ENCODE measurements at regions not wholly inside any gene's neighbourhood (a gene's known extent, or its start where the extent isn't known, plus 50 kb on each side); places are given as distances from the start of the nearest gene placed in this dataset.
"Not testable (repeated sequence)": the region's sequence is repeated elsewhere in the genome, so short reads cannot be mapped to it uniquely, and the experiment has no call there.

DNA sequence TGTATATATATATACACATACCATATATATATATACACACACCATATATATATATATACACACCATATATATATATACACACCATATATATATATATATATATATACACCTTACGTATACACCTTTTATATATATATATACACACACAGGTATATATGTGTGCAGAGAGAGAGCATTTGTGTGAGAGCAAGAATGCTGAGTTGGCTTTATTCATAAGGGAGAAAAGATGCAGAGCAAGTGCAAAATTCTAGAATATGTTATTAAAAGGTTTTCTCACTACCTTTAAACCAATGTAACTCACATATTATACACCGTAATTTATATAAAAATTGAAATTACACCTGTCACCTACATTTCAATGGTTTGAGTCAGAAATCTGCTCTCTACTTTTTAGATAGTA, 107.2 kb upstream of the ALCAM start:
- in situ Hi-C loops (cut with HindIII; ENCODE audit: low sequenced_read_pairs), result no loop called here

DNA sequence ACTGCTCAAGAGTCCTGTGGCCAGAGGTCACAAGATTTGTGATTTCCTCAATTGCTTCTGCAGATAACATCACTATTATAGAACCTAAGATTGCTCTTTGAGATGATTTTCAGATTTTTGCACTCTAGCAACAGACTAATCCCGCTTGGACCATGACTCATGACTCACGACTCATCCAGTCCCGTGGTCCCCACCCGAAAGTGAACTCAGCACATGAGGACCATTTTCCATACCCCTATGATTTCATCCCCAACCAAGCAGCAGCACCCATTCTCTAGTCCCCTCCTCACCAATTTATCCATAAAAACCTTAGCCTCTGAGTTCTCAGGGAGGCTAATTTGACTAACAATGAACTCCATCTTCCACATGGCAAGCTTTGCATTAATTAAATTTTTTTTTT, 106.3 kb upstream of the ALCAM start:
- in situ Hi-C loops (cut with HindIII; ENCODE audit: low sequenced_read_pairs), result no loop called here

DNA sequence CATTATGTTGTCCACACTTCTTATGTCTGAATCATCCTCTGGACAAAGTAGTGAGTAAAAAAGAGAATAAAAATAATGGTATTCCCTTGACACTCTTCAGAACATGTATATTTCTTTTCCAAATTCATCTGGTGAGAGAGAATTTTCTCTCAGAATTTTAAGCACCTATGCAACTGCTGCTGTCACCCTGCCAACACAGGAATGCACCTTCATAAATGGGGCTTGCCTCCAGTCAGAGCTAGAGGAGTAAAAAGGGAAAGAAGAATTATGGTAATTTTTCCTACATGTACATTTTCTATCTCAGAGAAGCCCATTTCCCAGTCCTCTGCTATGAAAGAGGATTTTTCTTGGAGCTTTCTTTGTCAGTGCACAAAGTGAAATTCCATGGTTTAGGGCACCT, 92.2 kb upstream of the ALCAM start:
- in situ Hi-C loops (cut with HindIII; ENCODE audit: low sequenced_read_pairs), result no loop called here

DNA sequence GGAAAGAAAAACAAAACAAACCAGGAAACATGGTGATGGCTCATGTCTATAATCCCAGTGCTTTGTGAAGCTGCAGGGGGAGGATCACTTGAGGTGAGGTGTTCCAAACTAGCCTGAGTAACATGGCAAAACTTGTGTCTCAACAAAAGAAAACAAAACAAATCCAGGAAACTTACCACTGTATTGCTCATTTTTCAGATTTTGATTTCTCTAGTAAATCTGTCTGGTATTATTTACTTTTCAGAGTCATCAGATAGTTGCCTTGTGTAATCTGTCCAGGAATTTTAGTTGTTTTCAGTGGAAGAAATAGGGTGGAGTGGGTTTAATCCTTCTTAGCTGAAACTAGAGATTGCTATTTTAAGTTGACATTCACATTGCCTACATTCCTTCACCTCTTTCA, 91.8 kb upstream of the ALCAM start:
- in situ Hi-C loops (cut with HindIII; ENCODE audit: low sequenced_read_pairs), result no loop called here

DNA sequence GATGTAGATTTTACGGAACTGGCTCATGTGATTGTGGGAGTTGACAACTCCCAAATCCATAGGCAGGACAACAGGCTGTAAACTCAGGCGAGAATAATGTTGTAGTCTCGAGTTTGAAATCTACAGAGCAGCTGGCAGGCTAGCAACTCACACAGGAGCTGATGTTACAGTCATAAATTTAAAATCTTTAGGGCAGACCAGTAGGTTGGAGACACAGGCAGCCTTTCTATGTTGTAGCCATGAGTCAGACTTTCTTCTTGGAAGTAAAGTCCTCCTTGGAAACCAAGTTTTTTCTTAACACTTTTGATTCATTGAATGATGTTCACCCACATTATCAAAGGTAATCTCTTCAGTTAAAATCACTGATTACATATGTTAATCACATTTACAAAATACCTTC, 89.1 kb upstream of the ALCAM start:
- in situ Hi-C loops (cut with HindIII; ENCODE audit: low sequenced_read_pairs), result no loop called here

DNA sequence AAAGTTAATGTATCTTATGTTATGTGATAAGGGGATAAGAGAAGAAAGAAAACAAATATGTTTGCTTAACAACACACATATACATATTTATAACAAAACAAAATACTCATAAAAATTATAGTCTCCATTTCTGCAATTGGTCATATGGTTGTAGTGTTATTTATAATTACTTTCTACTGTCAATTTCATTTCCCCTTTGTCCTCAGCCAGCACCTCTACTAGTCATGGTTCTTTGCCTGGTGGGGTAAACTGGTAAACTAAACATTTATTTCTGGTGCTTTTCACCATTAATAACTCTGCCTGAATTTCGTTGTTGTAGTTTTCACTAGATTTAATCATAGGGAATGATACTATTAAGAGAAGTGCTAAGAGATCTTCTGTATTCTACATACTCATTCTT, 88.0 kb upstream of the ALCAM start:
- in situ Hi-C loops (cut with HindIII; ENCODE audit: low sequenced_read_pairs), result no loop called here

DNA sequence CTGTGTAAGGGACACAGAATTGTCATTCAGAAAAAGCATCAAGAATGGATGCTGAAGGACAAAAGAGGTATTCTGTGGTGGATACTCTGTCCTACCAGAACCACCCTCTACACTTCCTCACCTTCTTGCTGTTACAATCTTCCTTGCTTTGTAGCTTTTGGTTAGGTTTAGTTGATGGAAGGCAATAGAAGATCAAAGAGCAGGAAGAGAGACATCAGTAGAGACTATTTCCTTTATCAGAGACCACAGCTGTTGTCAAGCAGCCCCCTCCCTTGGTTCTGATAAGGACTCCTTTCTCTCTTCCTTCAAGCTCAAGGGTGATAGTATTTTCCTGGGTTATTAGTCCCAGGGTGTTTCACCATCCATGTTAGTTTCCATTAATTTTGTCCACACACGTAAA, 84.7 kb upstream of the ALCAM start:
- in situ Hi-C loops (cut with HindIII; ENCODE audit: low sequenced_read_pairs), result no loop called here

DNA sequence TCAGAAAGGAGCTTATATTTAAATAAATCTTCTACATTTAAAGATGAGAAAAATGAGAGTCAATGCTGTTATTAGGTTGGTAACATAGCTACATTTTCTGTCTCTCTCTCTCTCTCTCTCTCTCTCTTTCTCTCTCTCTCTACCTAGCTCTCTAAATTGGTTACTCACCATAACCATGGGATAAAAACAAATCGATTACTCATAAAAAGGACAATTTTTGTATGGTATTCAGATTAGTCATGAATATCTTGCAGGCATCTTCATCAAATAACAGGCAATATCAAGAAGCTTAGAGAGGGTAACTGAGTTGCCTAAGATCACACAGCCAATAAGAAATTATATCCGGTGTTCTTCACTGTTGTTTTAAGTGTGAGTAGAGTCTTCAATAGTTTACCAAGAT, 81.8 kb upstream of the ALCAM start:
- in situ Hi-C loops (cut with HindIII; ENCODE audit: low sequenced_read_pairs), result loop anchor here (5.0 kb wide), 1 partner anchor 53 kb away; no protein-coding TSS in a partner anchor

DNA sequence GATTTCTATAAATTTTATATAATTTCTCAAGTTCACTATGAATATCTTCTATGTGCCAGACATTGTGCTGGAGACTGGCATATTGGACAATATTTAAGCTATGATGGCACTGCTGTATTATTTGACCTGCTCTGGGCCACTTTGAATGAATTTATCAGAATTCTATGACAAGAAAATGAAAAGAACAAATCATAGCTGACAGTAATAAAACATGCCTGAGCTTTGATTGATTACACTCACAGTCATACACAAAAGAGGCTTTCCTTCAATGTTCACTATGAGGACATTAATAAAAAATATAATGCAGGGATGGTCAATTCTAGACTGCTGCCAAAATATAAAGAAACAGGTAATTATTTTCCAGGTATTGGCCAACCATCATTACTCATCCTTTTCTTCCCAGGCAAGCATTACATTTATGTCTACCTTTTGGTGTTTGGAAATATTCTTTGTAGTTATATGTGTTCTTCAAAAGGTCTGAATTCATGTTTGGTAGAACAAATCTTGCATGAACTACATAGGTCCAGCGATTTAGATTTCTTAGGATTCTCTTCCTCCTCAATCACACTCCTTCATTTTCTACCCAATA, 81.0 kb upstream of the ALCAM start:
- in situ Hi-C loops (cut with HindIII; ENCODE audit: low sequenced_read_pairs), result loop anchor here (5.0 kb wide), 1 partner anchor 53 kb away; no protein-coding TSS in a partner anchor

DNA sequence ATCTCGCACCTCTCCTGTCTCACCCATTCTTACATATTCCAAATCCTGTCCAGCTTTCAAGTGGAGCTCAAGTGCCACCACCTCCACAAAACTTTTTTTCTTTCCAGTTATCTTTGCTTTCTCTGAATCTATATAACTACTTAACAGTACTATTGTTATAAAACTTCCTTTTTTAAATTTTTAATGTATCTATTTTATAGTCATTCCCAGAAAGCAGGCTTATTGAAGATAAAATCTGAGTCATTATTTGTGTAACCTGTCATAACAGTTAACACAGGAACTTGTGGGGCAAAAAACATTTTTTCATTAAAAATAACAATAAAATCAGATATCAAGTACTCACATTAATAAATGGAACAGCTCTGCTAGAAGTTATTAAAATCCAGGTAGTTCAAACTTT, 73.3 kb upstream of the ALCAM start:
- in situ Hi-C loops (cut with HindIII; ENCODE audit: low sequenced_read_pairs), result no loop called here

DNA sequence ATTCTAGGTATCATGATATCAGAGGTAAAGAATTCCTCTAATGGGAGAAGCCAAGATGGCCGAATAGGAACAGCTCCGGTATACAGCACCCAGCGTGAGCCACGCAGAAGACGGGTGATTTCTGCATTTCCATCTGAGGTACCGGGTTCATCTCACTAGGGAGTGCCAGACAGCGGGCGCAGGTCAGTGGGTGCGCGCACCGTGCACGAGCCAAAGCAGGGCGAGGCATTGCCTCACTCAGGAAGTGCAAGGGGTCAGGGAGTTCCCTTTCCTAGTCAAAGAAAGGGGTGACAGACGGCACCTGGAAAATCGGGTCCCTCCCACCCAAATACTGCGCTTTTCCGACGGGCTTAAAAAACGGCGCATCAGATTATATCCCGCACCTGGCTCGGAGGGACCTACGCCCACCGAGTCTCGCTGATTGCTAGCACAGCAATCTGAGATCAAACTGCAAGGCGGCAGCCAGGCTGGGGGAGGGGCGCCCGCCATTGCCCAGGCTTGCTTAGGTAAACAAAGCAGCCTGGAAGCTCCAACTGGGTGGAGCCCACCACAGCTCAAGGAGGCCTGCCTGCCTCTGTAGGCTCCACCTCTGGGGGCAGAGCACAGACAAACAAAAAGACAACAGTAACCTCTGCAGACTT, 70.4 kb upstream of the ALCAM start:
- in situ Hi-C loops (cut with HindIII; ENCODE audit: low sequenced_read_pairs), result not testable (repeated sequence)

DNA sequence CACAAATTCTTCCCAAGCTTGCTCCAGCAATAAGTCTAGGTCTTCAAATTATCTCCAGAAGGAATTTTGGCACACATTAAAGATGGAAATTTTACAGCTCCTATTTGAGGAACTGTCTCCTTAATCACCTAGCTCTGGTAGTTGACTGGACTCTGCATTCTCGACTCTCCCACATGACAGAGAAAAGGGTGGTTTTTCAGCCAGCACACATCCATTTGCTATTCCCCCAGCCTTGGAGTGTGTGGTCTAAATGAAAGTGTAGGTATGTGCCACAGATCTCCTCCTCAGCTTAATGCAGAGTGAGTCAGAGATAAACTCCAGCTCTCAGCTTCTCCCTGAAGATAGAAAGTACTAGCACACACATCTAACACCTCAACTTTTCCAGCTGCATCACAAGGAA, 62.2 kb upstream of the ALCAM start:
- in situ Hi-C loops (cut with HindIII; ENCODE audit: low sequenced_read_pairs), result no loop called here

DNA sequence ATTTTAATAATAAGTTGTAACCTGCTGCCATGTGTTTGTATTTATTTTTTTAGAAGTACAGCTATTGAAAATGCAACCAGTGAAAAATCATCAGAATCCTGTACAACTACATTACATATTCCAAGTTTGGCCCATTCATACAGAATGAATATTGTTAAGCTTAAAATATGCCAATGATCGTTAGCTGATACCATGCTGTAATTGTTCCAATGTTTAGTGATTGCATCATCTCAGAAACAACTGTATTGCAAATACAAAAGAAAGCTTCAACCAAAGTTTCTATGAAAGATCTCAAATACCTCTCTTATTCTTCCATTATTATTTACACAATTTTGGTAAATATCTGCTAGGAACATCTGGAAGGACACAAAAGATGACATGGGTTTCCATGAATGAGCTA, 51.6 kb upstream of the ALCAM start:
- in situ Hi-C loops (cut with HindIII; ENCODE audit: low sequenced_read_pairs), result no loop called here

DNA sequence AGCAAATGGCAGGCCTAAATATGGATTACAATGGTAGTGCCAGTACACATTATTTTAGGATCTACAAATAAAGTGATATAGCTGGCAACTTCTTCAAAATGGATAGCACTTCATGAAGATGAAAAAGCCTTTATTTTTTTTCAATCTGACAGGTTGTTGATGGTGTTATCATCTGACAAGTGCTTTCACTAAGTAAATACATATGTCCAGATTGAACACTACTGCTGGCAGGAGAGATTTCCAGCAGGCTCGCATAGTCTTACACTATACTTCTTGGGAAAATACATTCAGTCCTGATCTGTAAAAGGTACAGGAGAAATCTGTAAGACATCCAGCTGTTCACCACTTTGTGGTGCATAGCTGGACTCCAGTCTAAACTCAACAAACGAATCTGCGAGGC, 50.9 kb upstream of the ALCAM start:
- in situ Hi-C loops (cut with HindIII; ENCODE audit: low sequenced_read_pairs), result no loop called here

DNA sequence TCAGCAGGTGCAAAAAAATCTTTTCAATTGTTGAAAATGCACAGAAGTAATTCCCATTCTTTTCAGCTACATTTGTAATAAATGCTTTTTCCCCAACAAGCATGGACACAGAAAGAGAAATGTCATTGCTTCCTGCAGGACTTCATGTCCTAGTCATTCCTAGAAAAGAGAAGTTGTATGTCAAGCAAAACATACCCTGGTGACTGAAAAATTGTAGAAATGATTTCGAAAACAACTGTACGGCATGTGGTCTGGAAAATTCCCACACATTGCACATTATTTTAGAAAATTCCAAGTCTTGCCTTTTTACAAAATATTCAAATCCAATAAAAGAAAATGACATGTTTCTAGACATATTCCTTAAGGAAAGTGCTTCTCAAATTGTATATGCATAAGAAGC, 50.4 kb upstream of the ALCAM start:
- in situ Hi-C loops (cut with HindIII; ENCODE audit: low sequenced_read_pairs), result no loop called here

Data from endothelial cell of hepatic sinusoid (primary cell).